ENCODE measurements at regions not wholly inside any gene's neighbourhood (a gene's known extent, or its start where the extent isn't known, plus 50 kb on each side); places are given as distances from the start of the nearest gene placed in this dataset.

GRCh38 chr16:35564148-35564547, 2104.7 kb downstream of the TP53TG3F start:
- no peaks in the 10 kb centered on the region for H3K27me3 ChIP-seq (replicated peaks in 1 of 7)
- no peak overlapping the region for H3K27ac ChIP-seq
- H3K36me3 ChIP-seq = no peaks in the 10 kb centered on the region
- DNase-seq = no peak
- TF ChIP-seq POLR2AphosphoS5 (IDR thresholded peaks at IDR 0.05) (no peak), POLR2A (IDR thresholded peaks at IDR 0.05) (no peak), CTCF (IDR thresholded peaks at IDR 0.05 in 8 of 11, conservative IDR thresholded peaks at IDR 0.05 in 3 of 11) (no peak)
- H3K9me3 ChIP-seq = peaks cover 0 to 82% (median 35%) of the 10 kb centered on the region in 8 donors
- 82 to 96% (median 88%) methylated on average over 3 of the region's 3 CpGs for WGBS, 5 donors
- no peaks in the 10 kb centered on the region for H3K4me1 ChIP-seq
- H3K4me3 ChIP-seq = no peak overlapping the region
- intact Hi-C loops (cut with DNase I; ENCODE audit: low total_unique reads) = no loop called here

- no peak overlapping the region for H3K27ac ChIP-seq
- H3K36me3 ChIP-seq = no peaks in the 10 kb centered on the region
- no peaks in the 10 kb centered on the region for H3K4me1 ChIP-seq
- intact Hi-C loops (cut with DNase I; ENCODE audit: low total_unique reads) = no loop called here
- H3K27me3 ChIP-seq (replicated peaks in 1 of 7) = no peaks in the 10 kb centered on the region
- WGBS, 5 donors = 43 to 81% (median 69%) methylated on average over 1 of the region's 1 CpG
- TF ChIP-seq POLR2AphosphoS5 (IDR thresholded peaks at IDR 0.05) (no peak), CTCF (IDR thresholded peaks at IDR 0.05 in 8 of 11, conservative IDR thresholded peaks at IDR 0.05 in 3 of 11) (no peak), POLR2A (IDR thresholded peaks at IDR 0.05) (no peak)
- H3K4me3 ChIP-seq = no peak overlapping the region
- DNase-seq = no peak
- peaks cover 0 to 83% (median 38%) of the 10 kb centered on the region in 8 donors for H3K9me3 ChIP-seq
Measured at GRCh38 chr16:35564889-35565288, 2105.5 kb downstream of the TP53TG3F start.

- no peaks in the 10 kb centered on the region for H3K27me3 ChIP-seq (replicated peaks in 1 of 7)
- 80 to 100% (median 86%) methylated on average over 1 of the region's 1 CpG for WGBS, 5 donors
- no peak for TF ChIP-seq POLR2AphosphoS5 (IDR thresholded peaks at IDR 0.05)
- no peak for TF ChIP-seq CTCF (IDR thresholded peaks at IDR 0.05 in 8 of 11, conservative IDR thresholded peaks at IDR 0.05 in 3 of 11)
- no peak for TF ChIP-seq POLR2A (IDR thresholded peaks at IDR 0.05)
- H3K9me3 ChIP-seq = peaks cover 0 to 82% (median 41%) of the 10 kb centered on the region in 8 donors
- H3K4me1 ChIP-seq = no peaks in the 10 kb centered on the region
- intact Hi-C loops (cut with DNase I; ENCODE audit: low total_unique reads) = no loop called here
- H3K36me3 ChIP-seq = no peaks in the 10 kb centered on the region
- H3K27ac ChIP-seq = no peak overlapping the region
- no peak for DNase-seq
- H3K4me3 ChIP-seq = no peak overlapping the region
Measured at GRCh38 chr16:35565626-35566025, 2106.2 kb downstream of the TP53TG3F start.

- intact Hi-C loops (cut with DNase I; ENCODE audit: low total_unique reads) = no loop called here
- no peak overlapping the region for H3K4me3 ChIP-seq
- no peaks in the 10 kb centered on the region for H3K36me3 ChIP-seq
- peaks cover 0 to 87% (median 60%) of the 10 kb centered on the region in 8 donors for H3K9me3 ChIP-seq
- H3K27me3 ChIP-seq (replicated peaks in 1 of 7) = no peaks in the 10 kb centered on the region
- no peaks in the 10 kb centered on the region for H3K4me1 ChIP-seq
- no peak for DNase-seq
- no peak overlapping the region for H3K27ac ChIP-seq
- no peak for TF ChIP-seq POLR2AphosphoS5 (IDR thresholded peaks at IDR 0.05)
- TF ChIP-seq POLR2A (IDR thresholded peaks at IDR 0.05) = no peak
- TF ChIP-seq CTCF (IDR thresholded peaks at IDR 0.05 in 8 of 11, conservative IDR thresholded peaks at IDR 0.05 in 3 of 11) = no peak
Measured at GRCh38 chr16:35569413-35569812, 2110.0 kb downstream of the TP53TG3F start.
